ENCODE measurements at regions not wholly inside any gene's neighbourhood (a gene's known extent, or its start where the extent isn't known, plus 50 kb on each side); places are given as distances from the start of the nearest gene placed in this dataset.
A peak's percentile ranks its signal among the peaks of the same experiment; 100 is the strongest.
"Not testable (repeated sequence)": the region's sequence is repeated elsewhere in the genome, so short reads cannot be mapped to it uniquely, and the experiment has no call there.

DNA sequence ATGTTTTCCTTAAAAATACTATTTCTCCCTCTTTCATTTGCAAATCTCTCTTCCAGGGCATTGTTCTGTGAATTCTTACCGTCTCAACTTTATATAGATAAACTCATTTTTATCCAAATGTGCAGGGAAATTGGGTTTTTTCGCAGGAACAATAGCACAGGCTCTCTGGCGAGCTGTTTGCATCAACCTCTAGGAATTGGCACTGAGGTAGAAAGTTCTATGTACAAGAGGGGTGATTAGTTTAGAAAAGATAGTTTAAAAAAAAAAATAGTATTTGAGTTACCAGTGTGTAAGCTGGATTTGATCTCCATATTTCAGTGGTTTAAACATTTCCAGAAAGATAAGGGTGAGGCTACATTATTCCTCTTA is 129.7 kb upstream of the BTN3A2 start:
- ATAC-seq (replicated peaks in 1 of 4), result no peak
- no peaks in the 10 kb centered on the region for H3K9me3 ChIP-seq
- peak overlapping the region; percentile 88 to 98 for H3K4me3 ChIP-seq (ENCODE audit: control insufficient read depth in 1 of 2, extremely low read depth in 1 of 2, low read length in 1 of 2)
- no peaks in the 10 kb centered on the region for H3K36me3 ChIP-seq (ENCODE audit: control insufficient read depth in 2 of 2, extremely low read depth in 1 of 2, insufficient read depth in 1 of 2, low read length in 1 of 2)
- no peaks in the 10 kb centered on the region for H3K36me3 Mint-ChIP-seq
- peaks cover 13 to 24% of the 10 kb centered on the region in 2 experiments for H3K4me1 ChIP-seq (ENCODE audit: control insufficient read depth in 1 of 2, extremely low read depth in 1 of 2, insufficient read depth in 2 of 2, low read length in 2 of 2)
- CTCF ChIA-PET, result interaction anchor here in 1 of 2 donors (1.0 to 5.6 kb wide), 9 partner anchors 15 to 73 kb away, joined by 3 to 46 read pairs (median 8); a partner anchor contains a TSS
- peaks cover 36 to 43% (median 37%) of the 10 kb centered on the region in 3 donors for H3K4me1 Mint-ChIP-seq
- POLR2A ChIA-PET, result interaction anchor here (0.5 to 6.9 kb wide), 18 partner anchors 11 to 897 kb away, joined by 3 to 199 read pairs (median 12); a partner anchor contains a TSS
- H3K9me3 Mint-ChIP-seq, result no peaks in the 10 kb centered on the region
- no CpG with 5 or more reads among the region's 3 CpGs for WGBS (ENCODE audit: insufficient coverage)
- H3K27me3 Mint-ChIP-seq, result no peaks in the 10 kb centered on the region
- peak in 1 of 35 experiments; percentile 28 for DNase-seq
- H3K4me3 Mint-ChIP-seq, result peak overlapping the region; percentile 87 to 96 (median 88)
- peak overlapping the region; percentile 95 for H3K27ac ChIP-seq (ENCODE audit: low read length)
- no peaks in the 10 kb centered on the region for H3K27me3 ChIP-seq (replicated peaks in 1 of 2; ENCODE audit: control insufficient read depth in 2 of 2, extremely low read depth in 1 of 2, insufficient read depth in 2 of 2, low read length in 1 of 2)
- peak overlapping the region; percentile 96 to 100 for H3K27ac Mint-ChIP-seq

- ChIA-PET POLR2A (interaction anchor here (0.6 to 3.4 kb wide), 4 partner anchors 16 to 100 kb away, joined by 3 to 19 read pairs (median 3); a partner anchor contains a TSS), CTCF (interaction anchor here in 1 of 2 donors (1.0 kb wide), 1 partner anchor 11 kb away, joined by 3 read pairs; a partner anchor contains a TSS)
- not testable (repeated sequence) for H3K36me3 Mint-ChIP-seq; H3K27me3 ChIP-seq (replicated peaks in 1 of 2; ENCODE audit: control insufficient read depth in 2 of 2, extremely low read depth in 1 of 2, insufficient read depth in 2 of 2, low read length in 1 of 2); H3K9me3 Mint-ChIP-seq; H3K27ac ChIP-seq (ENCODE audit: low read length); H3K36me3 ChIP-seq (ENCODE audit: control insufficient read depth in 2 of 2, extremely low read depth in 1 of 2, insufficient read depth in 1 of 2, low read length in 1 of 2); DNase-seq; ATAC-seq (replicated peaks in 1 of 4); H3K9me3 ChIP-seq; H3K27me3 Mint-ChIP-seq; H3K4me3 ChIP-seq (ENCODE audit: control insufficient read depth in 1 of 2, extremely low read depth in 1 of 2, low read length in 1 of 2)
- H3K4me1 Mint-ChIP-seq, result peaks cover 30 to 34% (median 32%) of the 10 kb centered on the region in 3 donors
- WGBS (ENCODE audit: insufficient coverage), result 97% methylated on average over 13 of the region's 18 CpGs
- H3K27ac Mint-ChIP-seq, result peak overlapping the region; percentile 16 to 92
- peak overlapping the region in 2 of 3 donors; percentile 6 to 82 for H3K4me3 Mint-ChIP-seq
- peaks cover 8 to 21% of the 10 kb centered on the region in 2 experiments for H3K4me1 ChIP-seq (ENCODE audit: control insufficient read depth in 1 of 2, extremely low read depth in 1 of 2, insufficient read depth in 2 of 2, low read length in 2 of 2)
These were observed 125.6 kb upstream of the BTN3A2 start for GRCh38 chr6:26239415-26239814.

- Mint-ChIP-seq H3K27ac (peak overlapping the region; percentile 90 to 92), H3K9me3 (peaks cover 0 to 4% (median 0%) of the 10 kb centered on the region in 3 donors), H3K4me1 (peaks cover 23 to 27% (median 24%) of the 10 kb centered on the region in 3 donors), H3K4me3 (peak overlapping the region; percentile 82 to 97 (median 82)), H3K36me3 (peaks cover 3% of the 10 kb centered on the region), H3K27me3 (no peaks in the 10 kb centered on the region)
- DNase-seq (peak; percentile 55 to 85 (median 65)), ATAC-seq (replicated peaks in 1 of 4) (peak; percentile 78 to 84 (median 82))
- peak overlapping the region; percentile 96 for H3K27ac ChIP-seq (ENCODE audit: low read length)
- 2% methylated on average over 36 of the region's 49 CpGs for WGBS (ENCODE audit: insufficient coverage)
- peak overlapping the region; percentile 68 to 92 for H3K4me3 ChIP-seq (ENCODE audit: control insufficient read depth in 1 of 2, extremely low read depth in 1 of 2, low read length in 1 of 2)
- no peaks in the 10 kb centered on the region for H3K27me3 ChIP-seq (replicated peaks in 1 of 2; ENCODE audit: control insufficient read depth in 2 of 2, extremely low read depth in 1 of 2, insufficient read depth in 2 of 2, low read length in 1 of 2)
- CTCF ChIA-PET, result interaction anchor here in 1 of 2 donors (1.0 kb wide), 1 partner anchor 10 kb away, joined by 3 read pairs; a partner anchor contains a TSS
- H3K36me3 ChIP-seq (ENCODE audit: control insufficient read depth in 2 of 2, extremely low read depth in 1 of 2, insufficient read depth in 1 of 2, low read length in 1 of 2), result no peaks in the 10 kb centered on the region
- POLR2A ChIA-PET, result interaction anchor here (0.6 to 3.4 kb wide), 11 partner anchors 10 to 117 kb away, joined by 3 to 21 read pairs (median 4); a partner anchor contains a TSS
- peaks cover 7 to 17% of the 10 kb centered on the region in 2 experiments for H3K4me1 ChIP-seq (ENCODE audit: control insufficient read depth in 1 of 2, extremely low read depth in 1 of 2, insufficient read depth in 2 of 2, low read length in 2 of 2)
- no peaks in the 10 kb centered on the region for H3K9me3 ChIP-seq
These were observed 124.6 kb upstream of the BTN3A2 start for GRCh38 chr6:26240157-26241032.

- H3K27ac Mint-ChIP-seq, result peak overlapping the region; percentile 90 to 92
- peaks cover 15 to 22% (median 21%) of the 10 kb centered on the region in 3 donors for H3K4me1 Mint-ChIP-seq
These were observed 123.7 kb upstream of the BTN3A2 start for GRCh38 chr6:26241033-26241895.

GRCh38 chr6:26243132-26243531 is 121.9 kb upstream of the BTN3A2 start:
- Mint-ChIP-seq H3K4me1 (peaks cover 15 to 23% (median 21%) of the 10 kb centered on the region in 3 donors), H3K36me3 (peaks cover 3% of the 10 kb centered on the region), H3K9me3 (peaks cover 0 to 4% (median 0%) of the 10 kb centered on the region in 3 donors), H3K4me3 (no peak overlapping the region), H3K27ac (no peak overlapping the region), H3K27me3 (no peaks in the 10 kb centered on the region)
- DNase-seq (no peak), ATAC-seq (replicated peaks in 1 of 4) (no peak)
- 100% methylated on average over 1 of the region's 2 CpGs for WGBS (ENCODE audit: insufficient coverage)
- Histone ChIP-seq H3K4me1 (ENCODE audit: control insufficient read depth in 1 of 2, extremely low read depth in 1 of 2, insufficient read depth in 2 of 2, low read length in 2 of 2) (peaks cover 3 to 17% of the 10 kb centered on the region in 2 experiments), H3K4me3 (ENCODE audit: control insufficient read depth in 1 of 2, extremely low read depth in 1 of 2, low read length in 1 of 2) (no peak overlapping the region), H3K9me3 (no peaks in the 10 kb centered on the region), H3K27me3 (replicated peaks in 1 of 2; ENCODE audit: control insufficient read depth in 2 of 2, extremely low read depth in 1 of 2, insufficient read depth in 2 of 2, low read length in 1 of 2) (no peaks in the 10 kb centered on the region), H3K27ac (ENCODE audit: low read length) (no peak overlapping the region), H3K36me3 (ENCODE audit: control insufficient read depth in 2 of 2, extremely low read depth in 1 of 2, insufficient read depth in 1 of 2, low read length in 1 of 2) (no peaks in the 10 kb centered on the region)
- POLR2A ChIA-PET, result interaction anchor here (1.5 to 3.4 kb wide), 2 partner anchors 27 to 60 kb away, joined by 3 to 19 read pairs; a partner anchor contains a TSS
- CTCF ChIA-PET, result interaction anchor here in 1 of 2 donors (1.2 kb wide), 1 partner anchor 31 kb away, joined by 4 read pairs; no protein-coding TSS in a partner anchor

More at GRCh38 chr6:26241033-26241895, 123.7 kb upstream of the BTN3A2 start:
- H3K4me3 ChIP-seq (ENCODE audit: control insufficient read depth in 1 of 2, extremely low read depth in 1 of 2, low read length in 1 of 2), result peak overlapping the region; percentile 68 to 92
- H3K36me3 Mint-ChIP-seq, result peaks cover 3% of the 10 kb centered on the region
- no peaks in the 10 kb centered on the region for H3K36me3 ChIP-seq (ENCODE audit: control insufficient read depth in 2 of 2, extremely low read depth in 1 of 2, insufficient read depth in 1 of 2, low read length in 1 of 2)
- peak in 32 of 35 experiments; percentile 11 to 79 (median 52) for DNase-seq
- peak in 3 of 4 experiments; percentile 3 to 26 (median 6) for ATAC-seq (replicated peaks in 1 of 4)
- POLR2A ChIA-PET, result interaction anchor here (0.5 to 3.4 kb wide), 10 partner anchors 10 to 118 kb away, joined by 3 to 21 read pairs (median 4); a partner anchor contains a TSS
- CTCF ChIA-PET, result no interaction called here
- peak overlapping the region; percentile 96 for H3K27ac ChIP-seq (ENCODE audit: low read length)
- no peaks in the 10 kb centered on the region for H3K27me3 Mint-ChIP-seq
- H3K9me3 Mint-ChIP-seq, result peaks cover 0 to 4% (median 0%) of the 10 kb centered on the region in 3 donors
- peaks cover 3 to 17% of the 10 kb centered on the region in 2 experiments for H3K4me1 ChIP-seq (ENCODE audit: control insufficient read depth in 1 of 2, extremely low read depth in 1 of 2, insufficient read depth in 2 of 2, low read length in 2 of 2)
- no peaks in the 10 kb centered on the region for H3K9me3 ChIP-seq
- H3K4me3 Mint-ChIP-seq, result peak overlapping the region; percentile 82 to 97 (median 82)
- WGBS (ENCODE audit: insufficient coverage), result 92% methylated on average over 26 of the region's 38 CpGs
- no peaks in the 10 kb centered on the region for H3K27me3 ChIP-seq (replicated peaks in 1 of 2; ENCODE audit: control insufficient read depth in 2 of 2, extremely low read depth in 1 of 2, insufficient read depth in 2 of 2, low read length in 1 of 2)
